PFSK-1 (cell line): ENCODE measurements at regions not wholly inside any gene's neighbourhood (a gene's known extent, or its start where the extent isn't known, plus 50 kb on each side); places are given as distances from the start of the nearest gene placed in this dataset.

Source experiments
- FOXP2 ChIP-seq: optimal IDR thresholded peaks from 2 replicates; pipeline ENCODE3; 2011; ENCODE audit warnings: borderline replicate concordance, control low read depth, inconsistent platforms; ENCODE audit not compliant: insufficient read depth; ENCODE audit errors: extremely low read length, extremely low read depth
- POLR2AphosphoS5 ChIP-seq: IDR thresholded peaks from 2 replicates; pipeline ENCODE4 v1.6.1; 2012; ENCODE audit warnings: low read depth, mild to moderate bottlenecking, control low read depth, low read length, moderate library complexity
- REST ChIP-seq, 2 experiments: IDR thresholded peaks; 2 replicates each; pipeline versions ENCODE4 v1.6.1 to v1.8.0; 2011 to 2012; ENCODE audit warnings: low read depth in 2 of 2, low read length in 2 of 2, control low read depth in 1 of 2, inconsistent platforms in 1 of 2, mild to moderate bottlenecking in 1 of 2, moderate library complexity in 1 of 2; ENCODE audit not compliant: insufficient read depth in 1 of 2
- SIN3A ChIP-seq: IDR thresholded peaks from 2 replicates; pipeline ENCODE4 v1.6.1; 2012; ENCODE audit warnings: mild to moderate bottlenecking, low read length, moderate library complexity, borderline replicate concordance; ENCODE audit not compliant: insufficient read depth
- TAF1 ChIP-seq: IDR thresholded peaks from 2 replicates; pipeline ENCODE4 v1.6.1; 2012; ENCODE audit warnings: low read length, control low read depth, borderline replicate concordance; ENCODE audit not compliant: insufficient read depth

GRCh38 chr2:56749152-56749752 lies 565.5 kb downstream of the CCDC85A start:
- no peak for TF ChIP-seq TAF1
- no peak for TF ChIP-seq FOXP2
- no peak for TF ChIP-seq REST (IDR thresholded peaks at IDR 0.05; ENCODE audit: insufficient read depth in 1 of 2, low read depth in 2 of 2, low read length in 2 of 2)
- no peak for TF ChIP-seq POLR2AphosphoS5
- TF ChIP-seq SIN3A: no peak

GRCh38 chr2:56753182-56753581 lies 569.4 kb downstream of the CCDC85A start:
- TF ChIP-seq SIN3A (no peak), FOXP2 (no peak), REST (IDR thresholded peaks at IDR 0.05; ENCODE audit: insufficient read depth in 1 of 2, low read depth in 2 of 2, low read length in 2 of 2) (no peak), TAF1 (no peak), POLR2AphosphoS5 (no peak)

- TF ChIP-seq REST (IDR thresholded peaks at IDR 0.05; ENCODE audit: insufficient read depth in 1 of 2, low read depth in 2 of 2, low read length in 2 of 2): no peak
- TF ChIP-seq FOXP2: no peak
- no peak for TF ChIP-seq SIN3A
- no peak for TF ChIP-seq TAF1
- no peak for TF ChIP-seq POLR2AphosphoS5
Observed at GRCh38 chr2:56754066-56754615, 570.4 kb downstream of the CCDC85A start.

- TF ChIP-seq POLR2AphosphoS5 (no peak), TAF1 (no peak), FOXP2 (no peak), REST (IDR thresholded peaks at IDR 0.05; ENCODE audit: insufficient read depth in 1 of 2, low read depth in 2 of 2, low read length in 2 of 2) (no peak), SIN3A (no peak)
Observed at GRCh38 chr2:56754627-56755026, 570.8 kb downstream of the CCDC85A start.
